PC-3 (cell line): ENCODE measurements at regions not wholly inside any gene's neighbourhood (a gene's known extent, or its start where the extent isn't known, plus 50 kb on each side); places are given as distances from the start of the nearest gene placed in this dataset.

Experiments
- ATAC-seq: fragments of 200-7000 bp; cut with Tn5 transposase; 2 replicates; pipeline ENCODE4 v1.9.1; 2020; ENCODE audit warnings: mild to moderate bottlenecking, moderate library complexity
- BruUV-seq: library from RNA; stranded (reverse); fragments of 400-500 nt; replicated peaks from 2 replicates; lab custom pipeline; 2021; lab: Mats Ljungman, UMichigan
- CTCF ChIA-PET: fragments of 300-600 bp; sonication (Branson Sonifier 250); formaldehyde crosslinking; loops from one replicate; lab custom pipeline; 2022; ENCODE audit warnings: antibody characterized with exemption; lab: Charles Lee
- POLR2A ChIA-PET: fragments of 300-600 bp; sonication (Branson Sonifier 250); formaldehyde crosslinking; loops from one replicate; lab custom pipeline; 2022; ENCODE audit warnings: antibody characterized with exemption; ENCODE audit not compliant: unreplicated experiment; lab: Charles Lee
- DNase-seq: peaks from one replicate; pipeline ENCODE4 v3.0.0-alpha.2; 2015
- H2AFZ ChIP-seq: fragments of 300-600 bp; sonication (generic); 2 replicates; pipeline ENCODE4 v1.6.0; 2016; ENCODE audit warnings: antibody characterized with exemption, low read length
- H3F3A ChIP-seq: fragments of 300-600 bp; sonication (generic); one replicate; pipeline ENCODE4 v1.6.0; 2017; ENCODE audit warnings: antibody characterized with exemption, low read length, control low read depth, mild to moderate bottlenecking; ENCODE audit not compliant: unreplicated experiment
- H3K27ac ChIP-seq: fragments of 300-600 bp; sonication (generic); 2 replicates; pipeline ENCODE4 v1.5.1; 2016; ENCODE audit warnings: mild to moderate bottlenecking, low read length
- H3K27me3 ChIP-seq: fragments of 300-600 bp; sonication (generic); 2 replicates; pipeline ENCODE4 v1.6.1; 2016; ENCODE audit warnings: low read length, mixed read lengths
- H3K36me3 ChIP-seq: fragments of 300-600 bp; sonication (generic); 2 replicates; pipeline ENCODE4 v1.6.1; 2016; ENCODE audit warnings: low read depth, mixed run types, low read length, mixed read lengths
- H3K4me1 ChIP-seq: fragments of 300-600 bp; sonication (generic); 2 replicates; pipeline ENCODE4 v1.5.1; 2016; ENCODE audit warnings: low read length; ENCODE audit not compliant: insufficient read depth
- H3K4me2 ChIP-seq: fragments of 300-600 bp; sonication (generic); 2 replicates; pipeline ENCODE4 v1.6.0; 2016; ENCODE audit warnings: low read length
- H3K4me3 ChIP-seq: fragments of 300-600 bp; sonication (generic); 2 replicates; pipeline ENCODE4 v1.5.1; 2016; ENCODE audit warnings: mild to moderate bottlenecking, low read length, mixed read lengths
- H3K79me2 ChIP-seq: fragments of 300-600 bp; sonication (generic); 2 replicates; pipeline ENCODE4 v1.6.1; 2017; ENCODE audit warnings: low read length, mixed read lengths
- H3K9ac ChIP-seq: fragments of 300-600 bp; sonication (generic); 2 replicates; pipeline ENCODE4 v1.6.0; 2016; ENCODE audit warnings: mild to moderate bottlenecking, low read length
- H3K9me2 ChIP-seq: fragments of 300-600 bp; sonication (generic); replicated peaks from 2 replicates; pipeline ENCODE4 v1.6.1; 2016; ENCODE audit warnings: mixed run types, low read length, mixed read lengths
- H3K9me3 ChIP-seq: fragments of 300-600 bp; sonication (generic); 2 replicates; pipeline ENCODE4 v1.6.1; 2016; ENCODE audit warnings: low read length, mixed read lengths
- H4K20me1 ChIP-seq: fragments of 300-600 bp; sonication (generic); 2 replicates; pipeline ENCODE4 v1.6.1; 2016; ENCODE audit warnings: low read length, mixed read lengths
- CTCF ChIP-seq: fragments of 300-600 bp; sonication (generic); conservative IDR thresholded peaks from 2 replicates; pipeline ENCODE4 v1.5.1; 2017; ENCODE audit warnings: antibody characterized with exemption, low read depth, mild to moderate bottlenecking, low read length
- EZH2 ChIP-seq: fragments of 300-600 bp; sonication (generic); IDR thresholded peaks from one replicate; pipeline ENCODE4 v1.6.1; 2017; ENCODE audit warnings: antibody characterized with exemption, mild to moderate bottlenecking, low read length; ENCODE audit not compliant: unreplicated experiment
- EZH2phosphoT487 ChIP-seq: fragments of 300-600 bp; sonication (generic); IDR thresholded peaks from 2 replicates; pipeline ENCODE4 v1.6.1; 2018; ENCODE audit warnings: mild to moderate bottlenecking, antibody characterized with exemption, low read length, borderline replicate concordance
- intact Hi-C: fragments of 100-400 bp; cut with micrococcal nuclease; formaldehyde crosslinking; loops from 2 replicates; pipeline ENCODE4 v1.9.0; 2023

- no peaks in the 10 kb centered on the region for H3K9me3 ChIP-seq
- H4K20me1 ChIP-seq, result no peaks in the 10 kb centered on the region
- POLR2A ChIA-PET, result no interaction called here
- no peak for TF ChIP-seq CTCF
- ATAC-seq, result no peak
- intact Hi-C loops, result no loop called here
- no peak overlapping the region for H3K27ac ChIP-seq
- DNase-seq, result peak; percentile 35
- H3K4me1 ChIP-seq, result no peaks in the 10 kb centered on the region
- H3K9me2 ChIP-seq, result no peaks in the 10 kb centered on the region
- no peak overlapping the region for H2AFZ ChIP-seq
- BruUV-seq, result no TSS peak
- CTCF ChIA-PET, result no interaction called here
- H3K4me3 ChIP-seq, result no peak overlapping the region
- no peaks in the 10 kb centered on the region for H3K79me2 ChIP-seq
- H3K9ac ChIP-seq, result no peak overlapping the region
- no peaks in the 10 kb centered on the region for H3K27me3 ChIP-seq
- H3K4me2 ChIP-seq, result no peak overlapping the region
- no peaks in the 10 kb centered on the region for H3F3A ChIP-seq
- H3K36me3 ChIP-seq, result no peaks in the 10 kb centered on the region
These were observed 770.6 kb downstream of the CCSER2 start for GRCh38 chr10:85098835-85099521.

GRCh38 chr10:85100495-85100894 is 772.1 kb downstream of the CCSER2 start:
- no peak overlapping the region for H2AFZ ChIP-seq
- no peak for TF ChIP-seq EZH2
- TF ChIP-seq EZH2phosphoT487, result no peak
- BruUV-seq, result no TSS peak
- no peaks in the 10 kb centered on the region for H3F3A ChIP-seq
- no peak overlapping the region for H3K9ac ChIP-seq
- no peaks in the 10 kb centered on the region for H3K4me1 ChIP-seq
- POLR2A ChIA-PET, result no interaction called here
- no peaks in the 10 kb centered on the region for H3K79me2 ChIP-seq
- H3K27me3 ChIP-seq, result no peaks in the 10 kb centered on the region
- no peaks in the 10 kb centered on the region for H3K36me3 ChIP-seq
- H3K4me3 ChIP-seq, result no peak overlapping the region
- no peaks in the 10 kb centered on the region for H3K9me2 ChIP-seq
- H3K4me2 ChIP-seq, result no peak overlapping the region
- no peaks in the 10 kb centered on the region for H3K9me3 ChIP-seq
- intact Hi-C loops, result no loop called here
- ATAC-seq (no peak), DNase-seq (no peak)
- no peak overlapping the region for H3K27ac ChIP-seq
- CTCF ChIA-PET, result no interaction called here
- H4K20me1 ChIP-seq, result no peaks in the 10 kb centered on the region

GRCh38 chr10:85105614-85106255 is 777.3 kb downstream of the CCSER2 start:
- Histone ChIP-seq H3K4me1 (no peaks in the 10 kb centered on the region), H3K79me2 (no peaks in the 10 kb centered on the region), H3K36me3 (no peaks in the 10 kb centered on the region), H3K9me2 (no peaks in the 10 kb centered on the region), H3K9me3 (no peaks in the 10 kb centered on the region), H3F3A (no peaks in the 10 kb centered on the region), H2AFZ (no peak overlapping the region), H3K27ac (no peak overlapping the region), H3K4me3 (no peak overlapping the region), H4K20me1 (no peaks in the 10 kb centered on the region), H3K27me3 (no peaks in the 10 kb centered on the region), H3K4me2 (no peak overlapping the region), H3K9ac (no peak overlapping the region)
- no TSS peak for BruUV-seq
- CTCF ChIA-PET, result no interaction called here
- intact Hi-C loops, result no loop called here
- no peak for TF ChIP-seq EZH2
- TF ChIP-seq EZH2phosphoT487, result no peak
- TF ChIP-seq CTCF, result 0 out of 2 replicates have a peak, but pooled peaks have one; percentile 8
- DNase-seq, result no peak
- ATAC-seq, result no peak
- POLR2A ChIA-PET, result no interaction called here
